CD1c-positive myeloid dendritic cell (primary cell): ENCODE measurements at regions not wholly inside any gene's neighbourhood (a gene's known extent, or its start where the extent isn't known, plus 50 kb on each side); places are given as distances from the start of the nearest gene placed in this dataset.

ENCODE experiments used
- DNase-seq: peaks from one replicate; pipeline ENCODE4 v3.0.0-alpha.2; 2016; ENCODE audit errors: extremely low spot score

- DNase-seq: no peak
Observed at GRCh38 chr3:3745693-3746092, 53.5 kb upstream of the LRRN1 start.

- DNase-seq: no peak
Observed at GRCh38 chr3:3744826-3745225, 54.4 kb upstream of the LRRN1 start.

DNA sequence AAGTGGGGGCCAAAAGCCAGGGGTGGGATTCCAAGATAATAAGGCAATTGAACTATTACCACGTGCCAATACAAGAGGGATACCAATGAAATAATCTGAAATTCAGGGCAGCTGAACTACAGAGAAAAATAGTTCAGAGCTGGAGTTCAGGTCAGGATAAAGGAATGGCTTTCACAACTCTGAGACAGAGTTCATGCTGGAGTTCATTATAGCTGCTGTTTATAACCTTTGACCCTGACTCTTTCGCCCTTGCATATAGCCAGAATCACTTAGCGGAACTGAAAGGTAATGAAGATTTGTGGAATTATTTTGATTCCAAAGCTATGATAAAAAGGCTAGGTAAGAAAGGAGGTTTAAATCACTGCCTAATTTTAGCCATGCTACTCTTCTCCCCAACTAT lies 55.5 kb upstream of the LRRN1 start:
- DNase-seq: no peak

GRCh38 chr3:3740061-3740460 lies 59.2 kb upstream of the LRRN1 start:
- no peak for DNase-seq

- no peak for DNase-seq
Observed at GRCh38 chr3:3739330-3740060, 59.7 kb upstream of the LRRN1 start.

DNA sequence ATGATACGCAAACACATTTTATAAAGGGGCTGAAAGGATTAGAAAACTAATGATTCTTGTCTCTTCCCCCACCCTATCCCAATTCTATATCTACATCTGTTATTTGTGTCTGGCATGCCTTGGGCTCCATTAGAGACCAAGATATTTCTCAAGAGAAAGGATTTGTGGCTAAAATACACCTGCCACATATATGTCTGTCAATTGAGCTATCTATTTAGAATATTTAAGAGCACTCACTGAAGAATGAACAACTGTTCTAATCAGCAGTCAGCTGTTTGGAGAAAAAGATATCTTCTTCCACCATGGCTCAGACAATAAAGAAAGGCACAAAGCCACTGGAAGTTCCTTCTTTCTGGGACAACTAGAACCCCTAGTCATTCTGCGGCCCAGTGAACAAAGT lies 61.7 kb upstream of the LRRN1 start:
- no peak for DNase-seq

GRCh38 chr3:3735919-3736318 lies 63.3 kb upstream of the LRRN1 start:
- no peak for DNase-seq

GRCh38 chr3:3734881-3735280 lies 64.3 kb upstream of the LRRN1 start:
- DNase-seq: no peak

DNA sequence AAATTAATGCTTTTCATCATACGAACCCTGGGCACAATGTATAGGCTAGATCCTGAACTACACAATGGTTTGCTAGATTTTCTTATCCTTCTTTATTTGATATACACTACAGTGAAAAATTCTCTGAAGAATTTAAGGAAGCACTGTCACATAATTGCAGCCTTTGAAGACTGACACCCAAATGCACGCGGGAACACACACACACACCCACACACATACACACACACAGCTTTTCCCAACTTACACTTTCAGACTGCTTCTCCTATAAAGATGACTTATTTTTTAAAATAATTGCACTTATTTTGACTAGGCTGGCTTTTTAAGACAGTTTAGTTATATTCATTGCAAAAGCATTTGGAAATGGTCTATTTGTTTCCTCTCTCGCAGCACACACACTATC lies 70.0 kb upstream of the LRRN1 start:
- no peak for DNase-seq

DNA sequence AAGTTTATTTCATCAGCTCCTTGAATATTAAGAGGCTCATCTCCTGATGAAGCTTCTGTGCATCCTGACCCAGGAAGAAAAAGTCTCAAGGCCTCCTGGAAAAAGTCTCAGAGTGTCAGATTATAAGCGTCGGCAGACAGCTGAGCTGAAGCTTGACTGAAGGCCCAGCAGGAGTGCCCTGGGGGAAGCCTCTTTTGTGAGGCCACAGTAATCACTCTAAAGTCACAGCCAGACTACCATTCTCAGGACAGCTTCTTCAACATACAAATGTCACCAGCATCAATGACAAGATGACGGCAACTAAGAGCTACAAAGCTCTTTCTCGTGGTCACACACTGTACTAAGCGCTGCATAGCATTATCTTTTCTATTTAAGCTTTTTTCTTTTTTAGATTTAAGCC lies 72.7 kb upstream of the LRRN1 start:
- DNase-seq: no peak

GRCh38 chr3:3714572-3714971 lies 84.7 kb upstream of the LRRN1 start:
- no peak for DNase-seq

DNA sequence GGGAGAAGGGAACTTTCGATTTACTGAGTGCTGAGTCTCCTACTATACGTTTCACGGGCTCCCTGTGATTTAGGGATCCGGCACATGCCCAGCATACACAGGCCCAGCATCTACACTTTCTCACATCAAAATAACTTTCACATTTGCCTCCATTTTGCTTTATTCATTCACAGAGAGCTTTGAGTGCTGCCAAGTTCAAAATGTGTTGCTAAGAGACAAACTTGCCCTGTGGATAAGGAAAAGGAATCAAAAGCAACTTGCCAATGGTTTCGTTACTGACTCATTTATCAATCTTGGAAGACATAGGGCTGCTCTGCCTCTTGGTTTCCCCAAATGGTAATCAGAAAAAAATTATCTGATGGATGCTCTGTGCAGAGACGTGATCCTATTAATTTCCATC lies 86.3 kb upstream of the LRRN1 start:
- no peak for DNase-seq

GRCh38 chr3:3708769-3709115 lies 90.5 kb upstream of the LRRN1 start:
- no peak for DNase-seq

GRCh38 chr3:3707858-3708768 lies 91.1 kb upstream of the LRRN1 start:
- DNase-seq: no peak

- no peak for DNase-seq
Observed at GRCh38 chr3:3705090-3705775, 94.0 kb upstream of the LRRN1 start.

DNA sequence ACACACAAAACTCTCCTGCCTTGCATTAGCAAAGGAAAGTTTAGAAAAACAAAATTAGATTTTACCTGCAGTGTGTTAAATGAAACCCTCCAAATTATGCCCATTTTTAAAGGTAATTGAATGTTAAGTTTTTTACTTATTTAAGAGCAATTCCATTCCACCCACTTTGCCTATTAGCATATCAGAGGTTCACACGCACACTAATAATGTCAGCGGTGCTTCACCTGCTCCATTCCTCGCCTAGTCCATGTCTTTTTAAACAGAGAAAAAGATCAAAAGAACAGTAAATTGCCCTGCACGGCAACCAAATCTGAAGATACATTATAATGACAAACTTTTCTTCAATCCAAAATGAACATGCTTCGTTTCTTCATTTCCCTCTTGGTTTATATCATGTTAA lies 97.3 kb upstream of the LRRN1 start:
- no peak for DNase-seq

DNA sequence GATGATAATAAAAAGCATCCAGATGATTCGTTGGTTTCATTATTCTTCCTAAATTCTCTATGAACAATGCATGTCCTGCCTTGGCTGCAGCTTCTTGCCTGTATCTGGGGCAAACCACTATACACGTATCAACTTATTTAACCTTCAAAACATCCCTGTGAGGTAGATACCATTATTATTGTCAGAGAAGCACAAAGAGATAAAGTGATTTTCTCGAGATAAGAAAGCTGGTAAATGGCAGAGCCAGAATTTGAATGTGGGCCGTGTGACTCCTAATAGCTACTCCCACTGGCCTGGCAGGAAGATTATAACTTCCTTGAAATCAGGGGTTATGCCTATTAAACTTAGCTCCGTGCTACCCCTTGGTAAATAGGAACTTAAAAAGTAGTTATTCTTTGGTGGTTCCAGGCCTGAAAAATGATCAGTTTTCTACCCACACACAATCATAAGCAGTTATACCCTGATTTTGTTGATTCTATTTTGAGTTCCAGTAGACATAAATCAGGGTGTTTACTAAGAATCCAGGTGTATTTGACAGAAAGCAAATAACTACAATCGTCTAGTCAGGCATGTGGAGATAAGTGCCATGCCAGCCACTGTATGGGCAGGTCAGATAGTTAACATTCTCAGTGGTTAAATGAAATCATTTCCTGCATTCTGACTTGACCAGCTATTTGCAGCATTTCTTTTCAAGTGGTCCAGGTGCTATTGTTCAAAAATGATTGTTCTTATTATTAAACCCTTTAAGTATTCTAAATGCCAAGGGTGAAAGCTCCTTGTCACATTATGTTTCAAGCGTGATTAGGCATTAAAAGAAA lies 99.2 kb upstream of the LRRN1 start:
- DNase-seq: no peak

DNA sequence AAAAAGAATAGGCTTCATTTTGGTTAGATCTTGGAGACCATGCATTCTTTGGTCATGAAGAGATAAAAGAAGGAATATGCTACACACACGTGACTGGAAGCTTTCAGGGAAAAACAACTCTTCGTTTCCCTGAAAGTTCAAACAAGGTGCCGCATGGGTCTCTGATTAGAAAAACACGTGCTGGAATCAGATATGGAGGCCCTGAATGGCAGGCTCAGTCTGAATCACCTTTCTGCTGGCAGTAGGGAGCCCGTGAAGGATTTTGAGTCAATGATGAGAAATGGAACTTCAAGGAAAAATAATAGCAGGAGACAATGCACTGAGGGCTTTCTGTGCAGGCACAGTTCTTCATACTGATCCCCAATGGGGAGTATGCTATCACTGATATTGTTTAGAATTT lies 99.8 kb upstream of the LRRN1 start:
- DNase-seq: no peak

DNA sequence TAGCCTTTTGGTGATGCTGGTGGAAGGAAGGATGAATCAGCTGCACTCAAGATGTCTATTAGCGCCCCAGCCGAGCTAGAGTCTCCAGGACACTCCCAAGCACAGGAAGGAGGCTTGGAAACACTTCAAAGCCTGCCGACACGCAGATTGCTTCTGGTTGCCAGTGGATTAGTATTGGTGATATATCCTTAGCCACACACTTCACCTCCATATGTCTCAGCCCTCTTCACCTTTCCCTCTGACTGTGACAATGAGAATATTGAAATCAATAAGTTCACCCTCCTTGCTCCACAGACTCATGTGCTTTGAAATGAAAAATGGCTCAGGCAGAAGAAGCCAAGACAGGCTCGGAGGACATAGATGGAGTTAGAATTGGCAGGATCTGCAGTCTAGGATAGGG lies 102.9 kb upstream of the LRRN1 start:
- no peak for DNase-seq

DNA sequence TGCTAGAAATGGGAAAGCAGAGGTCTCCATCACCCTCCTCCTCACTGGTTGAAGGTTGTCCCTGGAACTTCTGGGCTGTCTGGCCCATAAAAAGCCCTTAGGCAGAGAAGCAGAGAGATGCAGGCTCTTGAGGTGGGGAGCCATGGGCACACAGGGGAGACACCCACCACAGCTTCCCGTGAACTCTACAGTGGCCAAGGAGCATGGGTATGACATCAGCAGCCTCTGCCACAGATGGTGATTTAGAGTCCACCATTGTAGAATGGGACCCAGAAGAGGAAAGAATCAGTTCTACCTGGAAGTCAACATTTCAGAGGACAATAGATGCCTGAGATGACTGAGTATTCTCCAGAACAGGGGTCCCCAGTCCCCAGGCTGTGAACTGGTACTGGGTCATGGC lies 105.6 kb upstream of the LRRN1 start:
- DNase-seq: no peak

GRCh38 chr3:3689601-3690375 lies 109.4 kb upstream of the LRRN1 start:
- no peak for DNase-seq
